DMS53 (cell line): ENCODE measurements at regions not wholly inside any gene's neighbourhood (a gene's known extent, or its start where the extent isn't known, plus 50 kb on each side); places are given as distances from the start of the nearest gene placed in this dataset.
"Not testable (repeated sequence)": the region's sequence is repeated elsewhere in the genome, so short reads cannot be mapped to it uniquely, and the experiment has no call there.

ENCODE experiments used
- DNase-seq: peaks from one replicate; lab custom pipeline; 2025; lab: John Stamatoyannopoulos, UW

GRCh38 chr7:149995369-149996026 lies 121.7 kb downstream of the ATP6V0E2 start:
- not testable (repeated sequence) for DNase-seq

DNA sequence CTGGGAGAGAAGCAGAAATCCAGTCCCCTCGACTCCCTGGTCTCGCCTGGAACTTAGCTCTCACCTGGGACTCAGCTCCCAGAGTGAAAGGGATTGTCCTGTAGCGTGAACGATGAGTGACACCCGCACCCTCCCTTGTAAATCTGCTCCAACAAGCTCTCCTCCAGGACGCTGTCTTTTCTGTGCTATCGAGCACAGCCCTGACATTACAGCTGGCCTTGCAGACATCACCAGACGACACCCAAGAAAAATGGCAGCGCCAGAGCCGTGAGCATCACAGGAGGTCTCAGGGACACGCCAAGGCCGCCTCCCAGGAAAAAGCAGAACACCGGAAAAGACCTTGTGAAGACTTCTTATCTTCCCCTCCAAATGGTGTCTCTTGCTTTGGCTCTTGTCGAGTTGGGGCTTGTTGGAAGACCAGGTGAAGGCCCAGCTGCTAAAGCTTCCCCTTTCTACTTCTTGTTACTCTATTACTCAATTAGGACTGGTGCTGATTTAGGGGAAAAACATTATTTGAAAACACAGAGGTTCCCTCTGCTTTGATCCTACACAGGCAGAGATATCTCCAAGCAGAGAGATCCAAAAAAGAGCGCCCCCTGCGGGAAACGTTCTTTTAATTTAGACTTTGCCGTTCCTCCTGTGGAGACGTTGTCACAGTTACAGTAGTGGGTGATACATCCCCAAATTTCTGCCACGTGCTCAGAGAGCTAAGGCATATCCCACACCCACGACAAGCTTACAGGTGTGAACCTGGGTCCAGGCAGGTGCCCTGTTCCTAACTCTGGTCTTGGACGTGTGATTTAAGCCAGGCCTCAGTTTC lies 127.2 kb downstream of the ATP6V0E2 start:
- not testable (repeated sequence) for DNase-seq

GRCh38 chr7:150003304-150003810 lies 129.6 kb downstream of the ATP6V0E2 start:
- DNase-seq, result no peak

GRCh38 chr7:150003973-150004372 lies 130.2 kb downstream of the ATP6V0E2 start:
- DNase-seq, result not testable (repeated sequence)

- DNase-seq, result peak; percentile 27
Measured at GRCh38 chr7:150004843-150005242, 131.1 kb downstream of the ATP6V0E2 start.

GRCh38 chr7:150009620-150010303 lies 136.0 kb downstream of the ATP6V0E2 start:
- DNase-seq, result not testable (repeated sequence)

GRCh38 chr7:150016651-150017189 lies 143.0 kb downstream of the ATP6V0E2 start:
- not testable (repeated sequence) for DNase-seq

DNA sequence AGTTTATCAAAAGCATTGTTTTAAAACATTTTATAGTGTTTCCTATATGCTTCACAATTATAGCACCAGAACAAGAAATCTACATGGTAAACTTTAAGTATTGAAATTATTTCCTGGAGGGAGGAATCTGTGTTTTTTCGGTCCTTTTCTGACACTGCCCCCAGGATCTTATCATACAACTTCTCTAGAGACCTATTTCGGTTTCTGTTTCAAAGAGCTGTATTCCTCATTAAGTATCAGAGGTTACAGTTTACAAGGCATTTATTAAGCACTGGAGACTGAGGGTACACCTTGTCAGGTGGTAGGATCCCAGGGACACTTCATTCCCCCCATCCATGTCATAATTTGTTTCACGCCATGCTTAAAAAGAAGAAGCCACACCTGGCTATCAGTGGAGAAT lies 146.4 kb downstream of the ATP6V0E2 start:
- DNase-seq, result not testable (repeated sequence)

DNA sequence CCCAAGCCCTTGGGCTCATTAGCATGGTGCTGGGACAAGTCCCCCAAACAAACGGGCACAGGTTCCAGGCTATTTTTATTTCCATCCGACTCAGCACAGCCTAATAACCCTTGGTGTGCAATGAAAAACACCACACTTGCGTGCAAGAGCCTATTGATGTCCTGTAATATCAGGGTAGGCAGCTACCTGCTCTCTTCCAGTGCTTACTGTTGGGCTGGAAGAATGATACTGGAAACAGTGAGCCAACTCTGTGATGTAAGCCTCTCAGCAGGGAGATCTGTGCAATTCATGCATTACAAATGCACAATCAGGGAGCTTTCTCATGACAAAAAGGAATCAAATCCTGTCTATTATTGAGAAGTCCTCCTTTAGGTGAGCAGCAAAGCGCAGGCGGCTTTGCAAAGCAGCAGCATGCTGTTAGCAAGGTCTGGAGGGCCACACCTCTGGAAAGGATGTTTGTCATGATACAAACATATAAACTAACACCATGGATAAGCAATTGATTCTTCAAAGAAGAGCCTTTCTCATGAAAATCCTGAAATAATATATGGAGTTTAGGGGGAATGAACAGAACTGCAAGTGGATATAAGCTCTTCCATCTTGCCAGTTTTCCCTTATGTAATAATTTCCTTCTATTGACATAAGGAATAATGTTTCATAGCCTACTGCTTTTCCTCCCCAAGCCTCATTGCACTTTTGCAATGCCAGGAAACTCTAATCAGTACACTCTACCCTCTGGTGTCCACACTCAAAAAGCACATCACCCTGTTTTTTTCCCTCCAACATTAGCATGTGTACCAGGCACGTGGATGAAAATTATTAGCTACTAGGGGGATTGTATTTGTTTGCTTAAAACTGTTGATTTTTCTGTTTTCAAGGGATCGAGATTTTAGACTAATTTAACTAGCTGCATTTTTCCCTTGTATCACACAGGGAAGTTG lies 151.1 kb downstream of the ATP6V0E2 start:
- DNase-seq, result not testable (repeated sequence)

DNA sequence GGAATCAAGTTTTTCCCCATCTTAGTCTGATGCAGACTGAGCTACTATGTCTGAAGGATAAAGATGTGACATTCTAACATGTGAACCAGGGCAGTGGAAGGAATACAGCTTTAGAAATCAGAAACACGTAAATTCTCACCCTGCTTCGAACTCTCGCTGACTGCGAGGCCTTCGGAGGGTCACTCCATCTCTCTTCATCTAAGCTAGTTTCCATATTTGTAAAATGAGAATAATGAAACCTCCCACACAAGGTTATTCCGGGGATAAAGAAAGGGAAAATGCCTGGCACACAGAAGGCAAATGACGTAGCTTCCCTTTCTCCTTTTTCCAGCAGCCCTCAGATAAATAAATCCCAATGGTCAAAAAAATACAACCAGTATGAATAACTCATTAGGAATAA lies 152.0 kb downstream of the ATP6V0E2 start:
- not testable (repeated sequence) for DNase-seq

DNA sequence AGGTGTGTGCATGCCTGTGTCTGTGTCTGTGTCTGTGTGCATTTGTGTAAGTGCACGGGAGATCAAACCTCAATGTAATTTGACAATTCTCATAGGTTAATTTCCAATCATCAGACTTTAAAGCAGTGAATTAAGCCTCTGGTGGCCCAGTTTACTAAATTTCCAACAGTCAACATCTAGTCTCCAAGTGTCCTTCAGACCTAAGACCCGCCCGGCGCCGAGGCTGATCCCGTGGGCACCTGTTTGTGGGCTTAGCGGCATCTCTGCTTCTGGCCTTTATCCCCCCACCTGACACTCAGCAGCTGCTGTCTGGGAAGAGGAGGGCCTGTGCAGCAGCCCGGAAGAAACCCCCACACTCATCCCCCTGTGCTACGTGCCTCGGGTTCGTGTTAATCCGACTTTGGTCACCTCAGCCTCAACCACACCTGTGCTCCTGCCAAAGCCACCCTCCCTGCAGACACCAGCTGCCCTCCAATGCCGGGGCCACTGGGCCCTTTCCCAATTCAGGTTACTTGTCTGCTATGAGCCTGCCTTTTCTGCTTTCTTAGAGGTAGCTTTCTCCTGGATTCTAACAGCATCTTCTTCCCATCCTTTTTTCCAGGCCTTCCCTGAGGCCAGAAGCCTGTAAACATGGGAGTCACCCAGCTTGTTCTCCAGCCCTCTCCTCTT lies 154.7 kb downstream of the ATP6V0E2 start:
- DNase-seq, result not testable (repeated sequence)

GRCh38 chr7:150029013-150029389 lies 155.2 kb downstream of the ATP6V0E2 start:
- DNase-seq, result not testable (repeated sequence)

DNA sequence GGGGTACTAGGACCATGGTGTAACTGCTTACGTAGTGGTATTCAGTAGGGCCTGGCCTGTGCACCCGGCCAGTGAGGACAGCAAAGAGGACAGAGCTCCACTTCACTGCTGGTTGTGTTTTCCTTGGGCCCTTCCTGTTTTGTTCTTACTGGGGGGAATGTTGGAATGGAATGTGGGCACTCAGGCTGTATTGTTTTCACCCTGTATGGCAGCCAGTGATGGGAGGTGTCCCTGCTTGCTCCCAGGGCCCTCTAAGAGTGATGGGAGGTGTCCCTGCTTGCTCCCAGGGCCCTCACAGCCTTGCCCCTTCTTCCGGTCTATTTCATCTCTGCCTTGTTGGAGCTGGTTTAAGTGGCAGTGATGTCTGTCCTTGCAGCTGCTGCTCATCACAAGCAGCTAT lies 158.0 kb downstream of the ATP6V0E2 start:
- DNase-seq, result not testable (repeated sequence)

DNA sequence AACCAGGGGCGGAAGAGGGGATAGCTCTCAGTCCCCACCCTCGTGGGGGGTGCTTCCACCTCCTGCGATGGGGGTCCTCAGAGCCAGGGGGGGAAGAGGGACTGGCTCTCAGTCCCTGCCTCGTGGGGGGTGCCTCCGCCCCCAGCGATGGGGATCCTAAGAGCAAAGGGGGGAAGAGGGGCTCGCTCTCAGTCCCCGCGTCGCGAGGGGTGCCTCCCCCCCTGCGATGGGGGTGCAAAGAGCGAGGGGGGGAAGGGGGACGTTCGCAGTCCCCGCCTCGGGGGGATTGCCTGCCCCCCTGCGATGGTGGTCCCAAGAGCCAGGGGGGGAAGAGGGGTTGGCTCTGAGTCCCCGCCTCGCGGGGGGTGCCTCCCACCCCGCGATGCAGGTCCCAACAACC lies 159.9 kb downstream of the ATP6V0E2 start:
- not testable (repeated sequence) for DNase-seq

GRCh38 chr7:150035769-150036168 lies 162.0 kb downstream of the ATP6V0E2 start:
- DNase-seq, result not testable (repeated sequence)

DNA sequence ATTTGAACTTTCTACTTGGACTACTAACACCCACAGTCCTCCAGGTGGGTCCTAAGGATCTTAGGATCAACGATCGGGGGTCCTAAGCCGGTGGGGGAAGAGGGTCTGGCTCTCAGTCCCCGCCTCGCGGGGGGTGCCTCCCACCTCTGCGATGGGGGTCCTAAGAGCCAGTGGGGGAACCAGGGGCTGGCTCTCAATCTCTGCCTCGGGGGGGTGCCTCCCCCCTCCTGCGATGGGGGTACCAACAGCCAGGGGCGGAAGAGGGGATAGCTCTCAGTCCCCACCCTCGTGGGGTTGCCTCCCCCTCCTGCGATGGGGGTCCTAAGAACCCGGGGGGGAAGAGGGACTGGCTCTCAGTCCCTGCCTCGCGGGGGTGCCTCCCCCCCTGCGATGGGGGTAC lies 165.3 kb downstream of the ATP6V0E2 start:
- DNase-seq, result not testable (repeated sequence)

DNA sequence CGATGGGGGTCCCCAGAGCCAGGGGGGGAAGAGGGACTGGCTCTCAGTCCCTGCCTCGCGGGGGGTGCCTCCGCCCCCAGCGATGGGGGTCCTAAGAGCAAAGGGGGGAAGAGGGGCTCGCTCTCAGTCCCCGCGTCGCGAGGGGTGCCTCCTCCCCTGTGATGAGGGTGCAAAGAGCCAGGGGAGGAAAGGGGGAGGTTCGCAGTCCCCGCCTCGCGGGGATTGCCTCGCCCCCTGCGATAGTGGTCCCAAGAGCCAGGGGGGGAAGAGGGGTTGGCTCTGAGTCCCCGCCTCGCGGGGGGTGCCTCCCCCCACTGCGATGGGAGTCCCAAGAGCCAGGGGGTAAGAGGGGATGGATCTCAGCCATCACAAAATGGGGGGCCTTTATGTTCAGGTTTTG lies 168.5 kb downstream of the ATP6V0E2 start:
- not testable (repeated sequence) for DNase-seq

- DNase-seq, result not testable (repeated sequence)
Measured at GRCh38 chr7:150044771-150045170, 171.0 kb downstream of the ATP6V0E2 start.

DNA sequence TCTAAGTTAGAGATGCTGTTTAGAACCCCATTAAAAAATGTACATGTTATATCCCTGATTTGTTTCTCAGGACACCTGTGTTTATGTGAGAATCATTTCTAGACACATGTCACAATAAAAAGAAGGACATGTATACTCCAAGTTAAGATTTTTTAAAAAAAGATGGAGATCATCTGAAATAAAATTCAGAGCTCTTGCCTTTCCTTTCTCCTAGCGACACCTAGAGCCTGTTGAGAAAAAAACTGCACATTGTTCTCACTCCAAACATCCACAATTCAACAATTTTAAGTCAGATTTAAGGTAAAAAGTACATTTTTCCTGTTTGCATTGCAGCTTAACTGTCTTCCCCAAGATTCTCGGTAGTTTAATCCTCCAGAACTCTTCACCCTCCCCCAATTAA lies 171.8 kb downstream of the ATP6V0E2 start:
- DNase-seq, result peak; percentile 32
